Ovary (tissue), 7 donors: ENCODE measurements at regions not wholly inside any gene's neighbourhood (a gene's known extent, or its start where the extent isn't known, plus 50 kb on each side); places are given as distances from the start of the nearest gene placed in this dataset.
"Not testable (repeated sequence)": the region's sequence is repeated elsewhere in the genome, so short reads cannot be mapped to it uniquely, and the experiment has no call there.

Source experiments
- DNase-seq, 5 donors: peaks; one replicate each; pipeline ENCODE4 v3.0.0-alpha.2; 2019 to 2020
- H3K27ac ChIP-seq, 2 donors: fragments of 200-600 bp; one replicate each; pipeline versions ENCODE4 v1.5.1 to v1.8.0; 2019 to 2022
- H3K27me3 ChIP-seq: fragments of 200-600 bp; one replicate; pipeline ENCODE4 v1.8.0; 2022
- H3K36me3 ChIP-seq: fragments of 200-600 bp; sonication (generic); one replicate; pipeline ENCODE4 v1.5.1; 2019
- H3K4me1 ChIP-seq: one replicate; pipeline ENCODE4 v1.8.1; 2013; ENCODE audit warnings: mild to moderate bottlenecking, moderate library complexity; ENCODE audit not compliant: insufficient read depth
- H3K4me3 ChIP-seq: fragments of 200-600 bp; sonication (generic); one replicate; pipeline ENCODE4 v1.5.1; 2017
- H3K9me3 ChIP-seq, 2 donors: fragments of 200-600 bp in 1 of 2; sonication (generic) in 1 of 2; one replicate each; pipeline versions ENCODE4 v1.5.1 to v1.8.1; 2013 to 2019; ENCODE audit warnings: mild to moderate bottlenecking in 1 of 2, moderate library complexity in 1 of 2
- EP300 ChIP-seq: sonication (generic); formaldehyde crosslinking; IDR thresholded peaks from one replicate; pipeline ENCODE4 v1.6.1; 2017; ENCODE audit warnings: antibody characterized with exemption
- POLR2A ChIP-seq: fragments of 450-650 bp; IDR thresholded peaks from one replicate; pipeline ENCODE4 v1.6.1; 2017; ENCODE audit warnings: antibody characterized with exemption, mild to moderate bottlenecking, moderate library complexity
- WGBS, 3 donors: extraction: QIAGEN DNeasy Blood & Tissue Kit in 1 of 3; methylation state at CpG; one replicate each; pipeline versions ENCODE4 v1.1.5 to v1.1.7; 2013 to 2017; 5-methylcytosine and 5-hydroxymethylcytosine counted together
- intact Hi-C, 4 donors: fragments of 100-400 bp; cut with DNase I; formaldehyde crosslinking; loops; one replicate each; pipeline versions ENCODE4 v1.11.0 to v1.15.1; 2022 to 2023
- TF ChIP-seq, protein P1 (sequence below), 3 donors: fragments of 450-650 bp in 2 of 3; fragments of 200-600 bp in 1 of 3; IDR thresholded peaks; one replicate each; pipeline versions ENCODE4 v1.5.1 to v1.8.0; 2016 to 2022; ENCODE audit warnings: antibody characterized with exemption in 3 of 3, mild to moderate bottlenecking in 1 of 3
- donor health status: DM: no; HTN: no; CAD: no; lungs with moderate emphysema.
- donor health status: DM: no; HTN: no; CAD: no.
- donor health status: Bipolar disorder and iron deficiency.
- donor health status: DM: no; HTN: no; CAD: no.
- donor health status: DM: yes; HTN: yes; CAD: no.

DNA sequence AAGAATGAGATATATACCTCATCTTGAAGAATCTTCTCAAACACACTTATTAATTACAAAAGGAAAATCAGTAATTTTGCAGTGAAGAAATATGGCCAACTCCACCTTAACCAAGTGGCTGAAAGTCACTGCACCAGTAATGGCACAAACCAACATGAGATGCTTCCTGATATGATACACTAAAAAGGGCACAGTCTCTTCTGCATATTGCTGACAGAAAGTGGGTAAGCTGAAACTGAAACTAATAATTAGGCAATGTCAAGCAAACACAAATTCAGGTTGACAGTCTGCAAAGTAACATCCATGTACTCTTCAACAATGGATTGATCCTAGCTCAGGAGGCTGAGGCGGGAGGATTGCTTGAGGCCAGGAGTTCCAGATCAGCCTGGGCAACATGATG is 56.1 kb downstream of the ZNF22 start:
- H3K27ac ChIP-seq, intact Hi-C loops, H3K4me1 ChIP-seq, H3K27me3 ChIP-seq, H3K36me3 ChIP-seq, DNase-seq, H3K4me3 ChIP-seq, H3K9me3 ChIP-seq: not testable (repeated sequence)
- WGBS, 3 donors = 62 to 100% (median 98%) methylated on average over 1 of the region's 1 CpG

DNA sequence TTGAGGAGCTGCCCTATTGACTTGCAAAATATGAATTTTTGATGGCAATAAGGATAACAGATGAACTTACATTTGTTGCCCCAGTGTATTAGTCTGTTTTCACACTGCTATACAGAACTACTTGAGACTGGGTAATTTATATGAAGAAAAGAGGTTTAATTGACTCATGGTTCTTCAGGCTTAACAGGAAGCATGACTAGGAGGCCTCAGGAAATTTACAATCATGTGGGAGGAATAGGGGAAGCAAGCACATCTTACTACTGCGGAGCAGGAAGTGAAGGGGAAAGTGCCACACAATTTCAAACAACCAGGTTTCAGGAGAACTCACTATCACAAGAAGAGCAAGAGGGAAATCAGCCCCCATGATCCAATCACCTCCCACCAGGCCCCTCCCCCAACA is 57.9 kb downstream of the ZNF22 start:
- Histone ChIP-seq H3K27me3 (no peaks in the 10 kb centered on the region), H3K9me3 (no peaks in the 10 kb centered on the region), H3K4me1 (no peaks in the 10 kb centered on the region), H3K27ac (no peak overlapping the region), H3K36me3 (no peaks in the 10 kb centered on the region), H3K4me3 (no peak overlapping the region)
- TF ChIP-seq EP300 = no peak
- TF ChIP-seq, protein P1, sequence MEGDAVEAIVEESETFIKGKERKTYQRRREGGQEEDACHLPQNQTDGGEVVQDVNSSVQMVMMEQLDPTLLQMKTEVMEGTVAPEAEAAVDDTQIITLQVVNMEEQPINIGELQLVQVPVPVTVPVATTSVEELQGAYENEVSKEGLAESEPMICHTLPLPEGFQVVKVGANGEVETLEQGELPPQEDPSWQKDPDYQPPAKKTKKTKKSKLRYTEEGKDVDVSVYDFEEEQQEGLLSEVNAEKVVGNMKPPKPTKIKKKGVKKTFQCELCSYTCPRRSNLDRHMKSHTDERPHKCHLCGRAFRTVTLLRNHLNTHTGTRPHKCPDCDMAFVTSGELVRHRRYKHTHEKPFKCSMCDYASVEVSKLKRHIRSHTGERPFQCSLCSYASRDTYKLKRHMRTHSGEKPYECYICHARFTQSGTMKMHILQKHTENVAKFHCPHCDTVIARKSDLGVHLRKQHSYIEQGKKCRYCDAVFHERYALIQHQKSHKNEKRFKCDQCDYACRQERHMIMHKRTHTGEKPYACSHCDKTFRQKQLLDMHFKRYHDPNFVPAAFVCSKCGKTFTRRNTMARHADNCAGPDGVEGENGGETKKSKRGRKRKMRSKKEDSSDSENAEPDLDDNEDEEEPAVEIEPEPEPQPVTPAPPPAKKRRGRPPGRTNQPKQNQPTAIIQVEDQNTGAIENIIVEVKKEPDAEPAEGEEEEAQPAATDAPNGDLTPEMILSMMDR (IDR thresholded peaks at IDR 0.05) = no peak
- no peak for TF ChIP-seq POLR2A
- intact Hi-C loops = no loop called here
- no peak for DNase-seq
- WGBS, 3 donors = 61 to 83% (median 70%) methylated on average over 1 of the region's 1 CpG

DNA sequence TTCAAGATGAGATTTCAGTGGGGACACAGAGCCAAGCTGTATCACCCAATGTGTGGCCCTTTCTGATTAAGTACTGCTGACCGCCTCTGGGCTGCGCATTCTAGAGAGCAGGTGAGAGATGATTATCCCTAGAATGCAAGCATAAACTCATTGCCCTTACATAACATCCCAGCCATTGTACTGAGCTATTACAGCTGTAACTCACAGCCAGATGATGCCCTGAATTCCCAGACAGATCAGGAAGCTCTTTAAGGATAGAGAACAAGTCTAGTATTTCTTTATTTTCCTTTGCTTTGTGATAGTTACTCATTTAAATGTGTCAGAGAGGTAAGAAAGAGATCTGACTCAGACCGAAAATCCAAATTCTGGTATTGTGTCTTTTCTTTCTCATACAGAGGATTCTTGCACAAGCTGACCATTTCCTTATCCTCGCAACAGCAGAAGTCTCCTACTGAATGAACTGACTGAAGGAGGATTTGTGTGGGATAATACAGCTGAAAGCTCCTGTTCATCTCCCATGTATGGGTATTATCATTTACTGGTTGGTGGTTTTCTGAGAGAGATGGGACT is 58.4 kb downstream of the ZNF22 start:
- Histone ChIP-seq H3K9me3 (no peaks in the 10 kb centered on the region), H3K27ac (no peak overlapping the region), H3K4me1 (no peaks in the 10 kb centered on the region), H3K36me3 (no peaks in the 10 kb centered on the region), H3K27me3 (no peaks in the 10 kb centered on the region), H3K4me3 (no peak overlapping the region)
- WGBS, 3 donors = 93 to 94% (median 94%) methylated on average over 4 of the region's 4 CpGs
- intact Hi-C loops = no loop called here
- no peak for TF ChIP-seq EP300
- no peak for DNase-seq

DNA sequence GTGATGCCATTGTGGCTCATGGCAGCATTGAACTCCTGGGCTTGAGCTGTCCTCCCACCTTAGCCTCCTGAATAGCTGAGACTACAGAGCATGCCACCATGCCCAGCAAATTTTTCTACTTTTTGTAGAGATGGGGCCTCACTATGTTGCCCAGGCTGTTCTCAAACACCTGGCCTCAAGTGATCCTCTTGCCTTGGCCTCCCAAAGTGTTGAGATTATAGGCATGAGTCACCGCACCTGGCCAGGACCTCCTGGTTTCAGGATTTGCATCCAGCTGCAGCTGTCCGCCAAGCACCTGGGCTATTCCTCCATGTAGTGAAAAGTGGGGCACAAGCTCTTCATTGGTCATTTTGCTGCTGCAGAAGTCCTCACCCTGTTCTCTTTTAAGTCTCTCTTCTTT is 58.9 kb downstream of the ZNF22 start:
- no peaks in the 10 kb centered on the region for H3K27me3 ChIP-seq
- H3K9me3 ChIP-seq = no peaks in the 10 kb centered on the region
- H3K36me3 ChIP-seq = no peaks in the 10 kb centered on the region
- no peak overlapping the region for H3K27ac ChIP-seq
- no peaks in the 10 kb centered on the region for H3K4me1 ChIP-seq
- TF ChIP-seq POLR2A = no peak
- no peak for TF ChIP-seq EP300
- TF ChIP-seq, protein P1 (IDR thresholded peaks at IDR 0.05) = no peak
- intact Hi-C loops = no loop called here
- no peak for DNase-seq
- whole genome bisulfite sequencing, 3 donors = 91 to 100% (median 99%) methylated on average over 2 of the region's 2 CpGs
- H3K4me3 ChIP-seq = no peak overlapping the region

DNA sequence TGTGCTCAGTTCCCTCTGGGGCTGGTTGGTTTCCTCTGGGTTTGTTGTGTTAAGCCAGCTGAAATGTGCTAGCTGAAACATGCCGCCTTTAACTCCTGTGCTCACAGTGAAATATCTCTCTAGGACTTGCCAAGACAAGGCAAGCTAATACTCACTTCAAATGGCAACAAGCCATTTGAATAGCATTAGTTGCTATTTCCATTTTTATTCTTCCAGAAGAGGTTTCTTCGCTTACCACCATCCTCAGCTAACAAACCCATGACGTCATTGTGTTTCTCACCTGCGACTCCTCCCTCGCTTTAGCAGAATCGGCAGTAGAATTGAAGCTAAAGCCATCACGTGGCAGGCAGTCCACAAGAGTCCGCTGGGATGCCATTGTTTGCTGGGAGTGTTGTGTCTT is 61.3 kb downstream of the ZNF22 start:
- Histone ChIP-seq H3K27ac (no peak overlapping the region), H3K4me3 (no peak overlapping the region), H3K9me3 (no peaks in the 10 kb centered on the region), H3K36me3 (no peaks in the 10 kb centered on the region), H3K27me3 (no peaks in the 10 kb centered on the region), H3K4me1 (no peaks in the 10 kb centered on the region)
- intact Hi-C loops = no loop called here
- 71 to 87% (median 77%) methylated on average over 8 of the region's 8 CpGs for WGBS, 3 donors
- DNase-seq = no peak
- TF ChIP-seq EP300 (no peak), POLR2A (no peak)
- TF ChIP-seq, protein P1 (IDR thresholded peaks at IDR 0.05) = no peak
